Spleen (tissue), 11 donors: ENCODE measurements at regions not wholly inside any gene's neighbourhood (a gene's known extent, or its start where the extent isn't known, plus 50 kb on each side); places are given as distances from the start of the nearest gene placed in this dataset.

Source experiments
- DNase-seq: peaks from one replicate; pipeline ENCODE4 v3.0.0-alpha.2; 2020
- H3K27ac ChIP-seq, 8 donors: fragments of 200-600 bp; sonication (generic) in 7 of 8; 1 replicate in 4 of 8; 2 replicates in 4 of 8; pipeline versions ENCODE4 v1.5.0 to v1.8.0; 2016 to 2021; ENCODE audit warnings: inconsistent platforms in 4 of 8, mild to moderate bottlenecking in 4 of 8, moderate library complexity in 1 of 8
- H3K27me3 ChIP-seq, 7 donors: fragments of 200-600 bp; sonication (generic) in 6 of 7; replicated peaks in 1 of 7; 1 replicate in 4 of 7; 2 replicates in 3 of 7; pipeline versions ENCODE4 v1.5.0 to v1.8.0; 2016 to 2021; ENCODE audit warnings: inconsistent platforms in 3 of 7, mild to moderate bottlenecking in 1 of 7
- H3K36me3 ChIP-seq, 6 donors: fragments of 200-600 bp; sonication (generic) in 5 of 6; 1 replicate in 4 of 6; 2 replicates in 2 of 6; pipeline versions ENCODE4 v1.5.0 to v1.8.0; 2016 to 2021; ENCODE audit warnings: inconsistent platforms in 2 of 6
- H3K4me1 ChIP-seq, 6 donors: fragments of 200-600 bp; sonication (generic) in 5 of 6; 1 replicate in 3 of 6; 2 replicates in 3 of 6; pipeline versions ENCODE4 v1.5.0 to v1.8.0; 2016 to 2021; ENCODE audit warnings: inconsistent platforms in 3 of 6
- H3K4me3 ChIP-seq, 8 donors: fragments of 200-600 bp; sonication (generic) in 7 of 8; 1 replicate in 4 of 8; 2 replicates in 4 of 8; pipeline versions ENCODE4 v1.5.0 to v1.8.0; 2016 to 2021; ENCODE audit warnings: inconsistent platforms in 4 of 8, mild to moderate bottlenecking in 4 of 8, moderate library complexity in 2 of 8
- H3K9me3 ChIP-seq, 8 donors: fragments of 200-600 bp; sonication (generic) in 7 of 8; 1 replicate in 4 of 8; 2 replicates in 4 of 8; pipeline versions ENCODE4 v1.5.0 to v1.8.0; 2016 to 2021; ENCODE audit warnings: inconsistent platforms in 4 of 8
- CTCF ChIP-seq, 11 experiments: fragments of 200-600 bp in 7 of 11; fragments of 450-650 bp in 4 of 11; sonication (generic) in 4 of 11; IDR thresholded peaks in 8 of 11; conservative IDR thresholded peaks in 3 of 11; 1 replicate in 7 of 11; 2 replicates in 4 of 11; pipeline versions ENCODE4 v1.4.0 to v1.8.0; 2016 to 2021; ENCODE audit warnings: antibody characterized with exemption in 11 of 11, inconsistent platforms in 4 of 11, mild to moderate bottlenecking in 1 of 11
- POLR2A ChIP-seq, 3 donors: fragments of 450-650 bp; IDR thresholded peaks; one replicate each; pipeline ENCODE4 v1.5.1; 2017; ENCODE audit warnings: antibody characterized with exemption in 3 of 3, mild to moderate bottlenecking in 1 of 3
- POLR2AphosphoS5 ChIP-seq, 3 donors: sonication (generic); formaldehyde crosslinking; IDR thresholded peaks; one replicate each; pipeline ENCODE4 v1.5.1; 2017; ENCODE audit warnings: antibody characterized with exemption in 3 of 3
- WGBS, 5 donors: extraction: QIAGEN DNeasy Blood & Tissue Kit in 3 of 5; methylation state at CpG; one replicate each; pipeline versions ENCODE4 v1.1.5 to v1.1.7; 2013 to 2018; 5-methylcytosine and 5-hydroxymethylcytosine counted together
- intact Hi-C: fragments of 100-400 bp; cut with DNase I; formaldehyde crosslinking; loops from one replicate; pipeline ENCODE4 v1.15.0; 2023; ENCODE audit warnings: low total_unique reads
- donor health status: healthy with polysubstance abuse.
- donor health status: DM: no; HTN: no; CAD: no; lungs with moderate emphysema.
- donor health status: DM: no; HTN: no; CAD: no.
- donor health status: Bipolar disorder and iron deficiency.
- donor health status: healthy.
- donor health status: DM: no; HTN: no; CAD: no.
- donor health status: DM: yes; HTN: yes; CAD: no.

GRCh38 chr21:21690068-21690665 lies 692.0 kb downstream of the NCAM2 start:
- Histone ChIP-seq H3K36me3 (no peaks in the 10 kb centered on the region), H3K27ac (no peak overlapping the region), H3K27me3 (no peaks in the 10 kb centered on the region), H3K4me3 (no peak overlapping the region), H3K9me3 (no peaks in the 10 kb centered on the region), H3K4me1 (no peaks in the 10 kb centered on the region)
- WGBS, 5 donors: 60 to 76% (median 65%) methylated on average over 3 of the region's 3 CpGs
- intact Hi-C loops: no loop called here
- TF ChIP-seq POLR2A (IDR thresholded peaks at IDR 0.05) (no peak), POLR2AphosphoS5 (IDR thresholded peaks at IDR 0.05) (no peak), CTCF (IDR thresholded peaks at IDR 0.05 in 8 of 11, conservative IDR thresholded peaks at IDR 0.05 in 3 of 11) (no peak)
- DNase-seq: no peak

- Histone ChIP-seq H3K9me3 (no peaks in the 10 kb centered on the region), H3K36me3 (no peaks in the 10 kb centered on the region), H3K4me1 (no peaks in the 10 kb centered on the region), H3K4me3 (no peak overlapping the region), H3K27ac (no peak overlapping the region), H3K27me3 (no peaks in the 10 kb centered on the region)
- 62 to 69% (median 68%) methylated on average over 4 of the region's 4 CpGs for WGBS, 5 donors
- intact Hi-C loops: no loop called here
- no peak for TF ChIP-seq CTCF (IDR thresholded peaks at IDR 0.05 in 8 of 11, conservative IDR thresholded peaks at IDR 0.05 in 3 of 11)
- no peak for TF ChIP-seq POLR2A (IDR thresholded peaks at IDR 0.05)
- no peak for TF ChIP-seq POLR2AphosphoS5 (IDR thresholded peaks at IDR 0.05)
- DNase-seq: no peak
These were observed 714.7 kb downstream of the NCAM2 start for GRCh38 chr21:21712748-21713520.

- Histone ChIP-seq H3K36me3 (no peaks in the 10 kb centered on the region), H3K27ac (no peak overlapping the region), H3K27me3 (no peaks in the 10 kb centered on the region), H3K4me1 (no peaks in the 10 kb centered on the region), H3K9me3 (no peaks in the 10 kb centered on the region), H3K4me3 (no peak overlapping the region)
- TF ChIP-seq POLR2AphosphoS5 (IDR thresholded peaks at IDR 0.05) (no peak), CTCF (IDR thresholded peaks at IDR 0.05 in 8 of 11, conservative IDR thresholded peaks at IDR 0.05 in 3 of 11) (no peak), POLR2A (IDR thresholded peaks at IDR 0.05) (no peak)
- no peak for DNase-seq
- intact Hi-C loops: no loop called here
- 58 to 76% (median 65%) methylated on average over 3 of the region's 3 CpGs for WGBS, 5 donors
These were observed 715.5 kb downstream of the NCAM2 start for GRCh38 chr21:21713651-21714180.

- WGBS, 5 donors: 71 to 87% (median 78%) methylated on average over 2 of the region's 2 CpGs
- Histone ChIP-seq H3K27me3 (no peaks in the 10 kb centered on the region), H3K4me1 (no peaks in the 10 kb centered on the region)
These were observed 716.2 kb downstream of the NCAM2 start for GRCh38 chr21:21714426-21714825.

More at GRCh38 chr21:21714426-21714825, 716.2 kb downstream of the NCAM2 start:
- no peak overlapping the region for H3K27ac ChIP-seq
- DNase-seq: no peak
- intact Hi-C loops: no loop called here
- no peak overlapping the region for H3K4me3 ChIP-seq
- no peaks in the 10 kb centered on the region for H3K9me3 ChIP-seq
- H3K36me3 ChIP-seq: no peaks in the 10 kb centered on the region
- TF ChIP-seq POLR2A (IDR thresholded peaks at IDR 0.05) (no peak), CTCF (IDR thresholded peaks at IDR 0.05 in 8 of 11, conservative IDR thresholded peaks at IDR 0.05 in 3 of 11) (no peak), POLR2AphosphoS5 (IDR thresholded peaks at IDR 0.05) (no peak)
